ENCODE measurements at regions not wholly inside any gene's neighbourhood (a gene's known extent, or its start where the extent isn't known, plus 50 kb on each side); places are given as distances from the start of the nearest gene placed in this dataset.

GRCh38 chr9:23073136-23073535, 626.5 kb downstream of the DMRTA1 start:
- TF ChIP-seq, protein P1, sequence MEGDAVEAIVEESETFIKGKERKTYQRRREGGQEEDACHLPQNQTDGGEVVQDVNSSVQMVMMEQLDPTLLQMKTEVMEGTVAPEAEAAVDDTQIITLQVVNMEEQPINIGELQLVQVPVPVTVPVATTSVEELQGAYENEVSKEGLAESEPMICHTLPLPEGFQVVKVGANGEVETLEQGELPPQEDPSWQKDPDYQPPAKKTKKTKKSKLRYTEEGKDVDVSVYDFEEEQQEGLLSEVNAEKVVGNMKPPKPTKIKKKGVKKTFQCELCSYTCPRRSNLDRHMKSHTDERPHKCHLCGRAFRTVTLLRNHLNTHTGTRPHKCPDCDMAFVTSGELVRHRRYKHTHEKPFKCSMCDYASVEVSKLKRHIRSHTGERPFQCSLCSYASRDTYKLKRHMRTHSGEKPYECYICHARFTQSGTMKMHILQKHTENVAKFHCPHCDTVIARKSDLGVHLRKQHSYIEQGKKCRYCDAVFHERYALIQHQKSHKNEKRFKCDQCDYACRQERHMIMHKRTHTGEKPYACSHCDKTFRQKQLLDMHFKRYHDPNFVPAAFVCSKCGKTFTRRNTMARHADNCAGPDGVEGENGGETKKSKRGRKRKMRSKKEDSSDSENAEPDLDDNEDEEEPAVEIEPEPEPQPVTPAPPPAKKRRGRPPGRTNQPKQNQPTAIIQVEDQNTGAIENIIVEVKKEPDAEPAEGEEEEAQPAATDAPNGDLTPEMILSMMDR (IDR thresholded peaks at IDR 0.05; ENCODE audit: insufficient read depth, low read length, poor library complexity, severe bottlenecking) = no peak
- no peak for TF ChIP-seq EZH2phosphoT487 (conservative IDR thresholded peaks at IDR 0.05; ENCODE audit: low read length)

Data from SU-DHL-6 (cell line).